Right atrium auricular region (tissue), 2 donors: ENCODE measurements at regions not wholly inside any gene's neighbourhood (a gene's known extent, or its start where the extent isn't known, plus 50 kb on each side); places are given as distances from the start of the nearest gene placed in this dataset.

ENCODE experiments used
- DNase-seq: peaks from one replicate; pipeline ENCODE4 v3.0.0-alpha.2; 2019; ENCODE audit warnings: low spot score
- H3K27ac ChIP-seq, 2 donors: fragments of 200-600 bp; sonication (generic); 1 replicate in 1 of 2; 2 replicates in 1 of 2; pipeline ENCODE4 v1.5.1; 2016 to 2019
- H3K27me3 ChIP-seq, 2 donors: fragments of 200-600 bp; sonication (generic); one replicate each; pipeline versions ENCODE4 v1.5.1 to v1.6.0; 2017 to 2019
- H3K36me3 ChIP-seq: fragments of 200-600 bp; sonication (generic); one replicate; pipeline ENCODE4 v1.5.1; 2016
- H3K4me1 ChIP-seq, 2 donors: fragments of 200-600 bp; sonication (generic); one replicate each; pipeline versions ENCODE4 v1.5.1 to v1.6.0; 2017 to 2019
- H3K4me3 ChIP-seq, 2 donors: fragments of 200-600 bp; sonication (generic); 1 replicate in 1 of 2; 2 replicates in 1 of 2; pipeline ENCODE4 v1.5.1; 2017 to 2019; ENCODE audit warnings: mild to moderate bottlenecking in 1 of 2, moderate library complexity in 1 of 2
- H3K9me3 ChIP-seq, 2 donors: fragments of 200-600 bp; sonication (generic); one replicate each; pipeline ENCODE4 v1.5.1; 2019
- CTCF ChIP-seq, 2 donors: fragments of 200-600 bp; sonication (generic); IDR thresholded peaks; one replicate each; pipeline ENCODE4 v1.5.1; 2019; ENCODE audit warnings: antibody characterized with exemption in 2 of 2

GRCh38 chr5:130720355-130720754, 444.7 kb downstream of the HINT1 start:
- H3K9me3 ChIP-seq: no peaks in the 10 kb centered on the region
- no peaks in the 10 kb centered on the region for H3K27me3 ChIP-seq
- no peak for DNase-seq
- H3K4me3 ChIP-seq: no peak overlapping the region
- no peaks in the 10 kb centered on the region for H3K36me3 ChIP-seq
- H3K27ac ChIP-seq: no peak overlapping the region
- H3K4me1 ChIP-seq: no peaks in the 10 kb centered on the region
- TF ChIP-seq CTCF (IDR thresholded peaks at IDR 0.05): peak in 1 of 2 donors; percentile 42

GRCh38 chr5:130715541-130715940, 449.5 kb downstream of the HINT1 start:
- H3K27ac ChIP-seq: no peak overlapping the region
- H3K4me1 ChIP-seq: no peaks in the 10 kb centered on the region
- no peaks in the 10 kb centered on the region for H3K27me3 ChIP-seq
- DNase-seq: no peak
- no peak for TF ChIP-seq CTCF (IDR thresholded peaks at IDR 0.05)
- no peaks in the 10 kb centered on the region for H3K36me3 ChIP-seq
- H3K9me3 ChIP-seq: no peaks in the 10 kb centered on the region
- H3K4me3 ChIP-seq: no peak overlapping the region

- H3K4me1 ChIP-seq: no peaks in the 10 kb centered on the region
- H3K9me3 ChIP-seq: no peaks in the 10 kb centered on the region
- no peak overlapping the region for H3K27ac ChIP-seq
- no peaks in the 10 kb centered on the region for H3K27me3 ChIP-seq
- no peaks in the 10 kb centered on the region for H3K36me3 ChIP-seq
- TF ChIP-seq CTCF (IDR thresholded peaks at IDR 0.05): no peak
- H3K4me3 ChIP-seq: no peak overlapping the region
- no peak for DNase-seq
These were observed 450.9 kb downstream of the HINT1 start for GRCh38 chr5:130714200-130714599.

GRCh38 chr5:130712324-130712723, 452.7 kb downstream of the HINT1 start:
- H3K9me3 ChIP-seq: no peaks in the 10 kb centered on the region
- H3K27ac ChIP-seq: no peak overlapping the region
- H3K27me3 ChIP-seq: no peaks in the 10 kb centered on the region
- H3K4me3 ChIP-seq: no peak overlapping the region
- DNase-seq: no peak
- H3K36me3 ChIP-seq: no peaks in the 10 kb centered on the region
- no peaks in the 10 kb centered on the region for H3K4me1 ChIP-seq
- TF ChIP-seq CTCF (IDR thresholded peaks at IDR 0.05): no peak

GRCh38 chr5:130710596-130710995, 454.5 kb downstream of the HINT1 start:
- Histone ChIP-seq H3K4me3 (no peak overlapping the region), H3K4me1 (no peaks in the 10 kb centered on the region), H3K27ac (no peak overlapping the region), H3K27me3 (no peaks in the 10 kb centered on the region), H3K9me3 (no peaks in the 10 kb centered on the region), H3K36me3 (no peaks in the 10 kb centered on the region)
- TF ChIP-seq CTCF (IDR thresholded peaks at IDR 0.05): no peak
- no peak for DNase-seq

- H3K4me1 ChIP-seq: no peaks in the 10 kb centered on the region
- no peak for TF ChIP-seq CTCF (IDR thresholded peaks at IDR 0.05)
- no peak overlapping the region for H3K4me3 ChIP-seq
- DNase-seq: no peak
- no peaks in the 10 kb centered on the region for H3K36me3 ChIP-seq
- no peaks in the 10 kb centered on the region for H3K9me3 ChIP-seq
- no peak overlapping the region for H3K27ac ChIP-seq
- H3K27me3 ChIP-seq: no peaks in the 10 kb centered on the region
These were observed 456.3 kb downstream of the HINT1 start for GRCh38 chr5:130708754-130709153.
